NCI-H446 treated with DMSO at 0.1 percent for 48 hours (cell line): ENCODE measurements at regions not wholly inside any gene's neighbourhood (a gene's known extent, or its start where the extent isn't known, plus 50 kb on each side); places are given as distances from the start of the nearest gene placed in this dataset.
A peak's percentile ranks its signal among the peaks of the same experiment; 100 is the strongest.

Experiments used
- DNase-seq: peaks from one replicate; lab custom pipeline; 2025; lab: John Stamatoyannopoulos, UW

- no peak for DNase-seq
Measured at GRCh38 chr5:38643616-38644015, 87.2 kb upstream of the LIFR start.

GRCh38 chr5:38645508-38645907, 89.1 kb upstream of the LIFR start:
- DNase-seq = no peak

DNA sequence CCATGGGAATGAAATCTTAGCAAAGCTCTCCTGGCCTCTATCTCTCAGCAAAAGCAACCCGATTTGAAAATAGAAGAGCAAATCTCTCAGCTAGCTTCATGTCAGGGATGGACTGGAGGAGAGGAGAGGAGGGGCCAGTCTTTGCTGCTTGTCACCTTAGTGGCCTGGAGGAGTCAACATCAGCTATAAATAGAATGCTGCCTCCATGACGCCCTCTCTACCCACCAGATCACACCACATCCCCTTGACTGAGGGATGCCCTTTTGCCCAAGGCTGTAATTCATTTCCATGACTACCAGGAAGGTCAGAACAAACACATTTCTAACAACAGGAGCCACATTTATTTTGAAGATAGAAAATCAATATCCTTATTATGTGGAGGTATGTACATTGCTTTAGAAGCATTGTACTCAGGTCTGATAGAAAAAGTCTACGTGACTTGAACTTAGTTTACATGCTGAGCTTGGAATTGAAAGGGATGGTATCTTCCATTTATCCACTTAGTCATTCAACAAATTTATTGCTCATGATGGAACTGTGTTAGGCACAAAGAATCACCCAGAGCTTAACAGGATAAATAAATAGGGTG, 92.4 kb upstream of the LIFR start:
- DNase-seq = no peak

- DNase-seq = no peak
Measured at GRCh38 chr5:38650540-38650939, 94.1 kb upstream of the LIFR start.

GRCh38 chr5:38650946-38651345, 94.5 kb upstream of the LIFR start:
- no peak for DNase-seq

DNA sequence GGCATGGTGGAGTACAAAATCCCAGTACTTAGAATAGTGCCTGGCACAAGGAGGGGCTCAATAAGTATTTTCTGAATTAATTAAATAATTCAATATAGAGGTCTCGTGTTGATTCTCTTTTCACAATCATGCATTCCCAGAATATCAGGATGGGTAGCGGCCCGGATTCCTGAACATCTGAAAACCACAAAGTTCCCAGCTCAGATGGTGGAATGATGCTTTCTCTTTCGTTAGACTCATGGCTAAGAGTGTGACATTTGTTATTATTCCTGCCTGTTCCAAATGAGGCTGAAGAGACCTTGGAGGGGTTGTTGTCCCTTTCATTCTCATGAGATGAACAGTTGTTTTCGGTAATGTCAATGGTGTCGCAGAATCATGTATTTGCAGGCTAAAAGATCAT, 95.4 kb upstream of the LIFR start:
- no peak for DNase-seq

GRCh38 chr5:38653389-38653788, 96.9 kb upstream of the LIFR start:
- DNase-seq = no peak

- no peak for DNase-seq
Measured at GRCh38 chr5:38655691-38656090, 99.2 kb upstream of the LIFR start.

DNA sequence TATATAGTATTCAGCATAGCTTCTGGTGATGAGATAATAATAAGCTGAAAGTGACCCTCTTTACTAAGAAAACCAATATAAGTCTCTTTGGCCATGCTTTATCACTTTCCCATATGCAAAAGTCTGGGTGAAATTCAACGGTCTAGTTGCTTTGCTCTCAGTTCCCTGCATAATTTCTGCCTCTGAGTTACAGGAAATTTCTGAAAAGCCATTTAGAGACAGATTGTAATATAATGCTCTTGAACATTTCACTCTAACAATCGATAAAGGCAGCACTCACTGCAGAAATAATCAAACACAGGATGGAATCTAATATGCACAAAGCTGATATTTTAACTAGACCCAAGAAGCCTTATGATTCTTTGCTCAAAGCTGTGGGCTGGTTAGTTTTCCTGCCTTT, 100.1 kb upstream of the LIFR start:
- DNase-seq = no peak

- no peak for DNase-seq
Measured at GRCh38 chr5:38657020-38657419, 100.6 kb upstream of the LIFR start.

- DNase-seq = peak; percentile 21
Measured at GRCh38 chr5:38660194-38660668, 103.8 kb upstream of the LIFR start.

- DNase-seq = no peak
Measured at GRCh38 chr5:38662090-38662489, 105.6 kb upstream of the LIFR start.

GRCh38 chr5:38663249-38663648, 106.8 kb upstream of the LIFR start:
- DNase-seq = no peak

DNA sequence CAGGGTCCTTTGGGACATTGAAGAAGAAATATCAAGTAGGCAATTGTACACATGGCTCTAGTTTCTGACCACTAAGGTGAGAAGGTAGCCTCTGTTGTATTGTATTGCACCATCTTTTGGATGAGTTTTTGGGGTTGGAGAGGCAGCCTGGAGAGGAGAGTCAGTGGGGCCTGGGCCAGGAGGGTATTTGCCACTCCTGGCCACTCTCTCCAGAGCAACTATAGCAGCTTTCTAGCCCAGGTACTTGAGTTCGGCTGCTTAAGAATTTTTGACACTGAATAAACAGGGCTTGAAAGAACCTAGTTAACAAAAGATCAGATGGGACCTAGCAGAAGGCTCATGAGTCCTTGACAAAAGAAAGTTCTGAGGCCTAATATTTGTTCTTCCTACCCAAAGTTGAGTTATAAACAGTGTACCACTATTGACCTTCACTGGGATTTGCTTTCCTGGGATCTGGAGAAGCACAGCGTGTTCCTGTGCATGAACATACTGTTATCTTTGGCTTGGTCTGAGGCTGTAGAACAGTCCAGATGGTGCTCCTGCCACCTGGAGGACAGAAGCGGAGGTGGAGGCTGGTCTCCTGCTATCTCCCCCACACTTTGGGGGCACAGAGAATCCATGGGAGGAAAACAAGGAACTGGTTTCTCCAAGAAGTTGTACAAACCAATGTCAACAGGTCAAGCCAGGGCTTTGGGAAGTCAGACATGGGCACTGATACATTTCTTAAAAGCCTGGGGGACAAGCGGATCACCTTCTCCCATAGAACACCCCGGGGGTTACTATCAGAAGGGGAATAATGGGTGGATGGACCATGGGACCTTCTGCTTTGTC, 110.4 kb upstream of the LIFR start:
- DNase-seq = no peak

DNA sequence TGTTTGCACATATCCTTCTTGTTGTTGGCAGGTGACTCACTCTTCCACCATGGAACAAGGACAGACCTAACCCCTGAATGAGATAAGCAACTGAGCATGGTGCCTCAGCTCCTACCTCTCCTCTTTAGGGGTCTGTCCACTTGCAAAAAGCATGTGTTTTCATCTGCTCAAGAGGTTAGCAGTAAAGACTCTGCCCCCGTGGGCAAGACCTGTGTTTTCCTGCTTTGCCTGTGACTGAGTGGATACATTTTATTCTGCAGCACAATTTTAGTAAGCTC, 111.0 kb upstream of the LIFR start:
- no peak for DNase-seq

GRCh38 chr5:38669361-38669880, 113.0 kb upstream of the LIFR start:
- DNase-seq = no peak

DNA sequence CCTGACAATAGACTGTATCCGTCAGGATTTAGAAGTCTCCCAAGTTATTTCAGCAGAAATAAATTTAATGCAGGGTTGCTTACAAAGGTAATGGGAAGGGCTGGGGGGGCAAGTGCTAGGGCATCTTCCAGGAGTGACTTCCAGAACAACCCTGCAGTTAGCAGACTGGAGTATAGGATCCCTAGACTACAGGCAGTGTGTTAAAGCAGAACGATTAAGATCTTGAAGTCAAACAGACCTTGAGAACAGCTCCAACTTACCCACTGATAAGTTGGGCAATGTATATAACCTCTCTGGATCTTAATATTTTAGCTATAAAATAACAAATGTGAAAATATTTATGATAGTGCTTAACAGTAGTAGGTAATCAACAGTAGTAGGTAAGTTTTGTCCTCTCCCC, 113.6 kb upstream of the LIFR start:
- no peak for DNase-seq

GRCh38 chr5:38670878-38671277, 114.4 kb upstream of the LIFR start:
- DNase-seq = no peak

DNA sequence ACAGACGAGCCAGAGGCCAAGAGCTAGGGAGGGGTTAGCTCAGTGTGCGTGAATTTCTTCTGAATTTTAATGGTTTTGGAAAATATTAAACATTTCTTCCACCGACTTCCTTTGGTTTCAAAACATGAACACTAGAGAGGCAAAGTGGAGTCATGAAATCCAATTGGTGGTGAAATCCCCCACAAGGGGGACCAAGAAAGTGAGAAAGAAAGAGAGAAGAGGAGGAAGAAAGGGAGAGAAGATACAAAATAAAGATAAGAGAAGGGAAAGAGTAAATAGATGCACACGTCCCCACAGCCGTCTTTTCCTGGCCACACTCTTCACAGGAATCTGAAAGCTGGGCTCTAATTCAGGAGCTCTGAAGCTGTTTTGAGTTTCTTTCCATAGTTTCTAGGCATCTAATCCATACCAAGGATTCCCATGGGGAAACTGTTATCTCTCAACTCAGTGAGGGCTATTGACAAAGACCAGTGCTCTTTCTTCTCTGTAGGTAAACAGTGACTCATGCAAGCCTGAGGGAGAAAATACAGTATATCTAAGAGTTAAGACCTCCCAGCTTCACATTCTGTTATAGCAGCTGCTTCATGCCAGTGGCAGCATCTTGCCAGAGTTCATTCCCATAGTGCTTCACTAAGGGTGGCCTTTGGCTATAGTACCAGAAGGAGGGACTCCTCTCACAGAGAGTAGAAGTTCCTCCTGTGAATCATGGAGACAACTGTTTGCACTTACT, 115.8 kb upstream of the LIFR start:
- no peak for DNase-seq

DNA sequence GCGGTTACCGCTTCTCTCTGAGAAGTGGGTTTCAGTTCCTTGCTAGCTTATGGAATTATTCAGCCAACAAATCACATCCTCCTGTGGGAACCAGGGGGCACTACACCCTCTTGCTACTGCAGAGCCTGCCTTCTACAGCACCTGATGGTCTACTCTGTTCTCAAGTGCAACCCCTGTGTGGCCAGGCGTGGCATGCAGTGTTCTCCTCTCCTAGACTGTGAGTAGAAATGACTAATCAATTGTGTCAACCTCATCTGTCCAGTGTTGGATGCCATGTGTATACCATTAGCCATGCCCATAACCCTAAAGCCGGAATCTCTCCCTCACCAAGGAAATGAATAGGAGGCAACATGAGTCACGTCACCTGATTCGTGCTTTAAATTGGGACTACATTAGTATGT, 117.2 kb upstream of the LIFR start:
- no peak for DNase-seq

DNA sequence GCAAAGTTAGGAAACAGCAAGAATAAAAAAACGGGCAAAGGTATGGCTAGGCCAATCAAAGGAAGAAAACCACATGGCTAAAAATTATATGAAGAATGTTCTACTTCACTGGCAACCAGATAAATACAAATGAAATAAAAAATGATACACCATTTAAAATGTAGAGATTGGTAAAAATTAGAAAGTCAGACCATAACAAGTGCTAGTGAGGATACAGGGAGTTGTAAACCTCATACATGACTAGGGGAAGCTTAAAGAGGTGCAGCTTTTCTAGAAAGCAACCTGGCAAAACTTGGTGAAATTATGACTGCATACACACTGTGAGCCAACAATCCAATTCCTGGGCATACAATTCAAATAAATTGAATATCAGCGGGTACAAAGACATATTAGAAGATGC, 119.0 kb upstream of the LIFR start:
- no peak for DNase-seq

DNA sequence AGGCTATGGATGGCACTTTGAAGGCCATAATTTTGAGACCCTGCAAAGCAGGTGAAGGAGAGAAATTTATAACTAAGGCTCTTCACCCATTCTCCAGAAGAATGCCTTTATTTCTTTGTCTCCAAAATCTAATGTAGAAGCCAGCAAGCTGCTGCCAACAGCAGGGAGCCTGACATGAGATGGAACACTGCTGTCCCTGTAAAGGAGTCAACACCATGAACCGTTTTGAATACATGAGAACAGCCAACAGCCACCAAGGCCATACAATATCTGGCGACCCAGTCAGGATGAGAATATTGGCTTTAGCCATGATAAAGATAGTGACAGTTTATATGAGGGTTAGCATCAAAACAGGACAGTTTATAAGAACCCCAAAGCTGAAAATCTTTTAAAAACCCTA, 121.2 kb upstream of the LIFR start:
- no peak for DNase-seq

GRCh38 chr5:38678076-38678475, 121.6 kb upstream of the LIFR start:
- DNase-seq = no peak
